Heart right ventricle (tissue), 16 donors: ENCODE measurements at regions not wholly inside any gene's neighbourhood (a gene's known extent, or its start where the extent isn't known, plus 50 kb on each side); places are given as distances from the start of the nearest gene placed in this dataset.

Source experiments
- ATAC-seq, 8 donors: fragments of 200-7000 bp; cut with Tn5 transposase; one replicate each; pipeline ENCODE4 v1.9.1; 2020; ENCODE audit warnings: mild to moderate bottlenecking in 8 of 8, moderate library complexity in 8 of 8, moderate number of reproducible peaks in 1 of 8
- DNase-seq, 2 donors: peaks; one replicate each; pipeline ENCODE4 v3.0.0-alpha.2; 2020
- H3K27ac ChIP-seq, 10 donors: fragments of 200-600 bp; sonication (generic) in 2 of 10; one replicate each; pipeline versions ENCODE4 v1.5.0 to v1.8.0; 2020 to 2022; ENCODE audit warnings: mild to moderate bottlenecking in 3 of 10
- H3K27me3 ChIP-seq, 7 donors: fragments of 200-600 bp; one replicate each; pipeline ENCODE4 v1.8.0; 2021 to 2022; ENCODE audit warnings: mild to moderate bottlenecking in 2 of 7
- H3K36me3 ChIP-seq, 9 donors: fragments of 200-600 bp; sonication (generic) in 1 of 9; one replicate each; pipeline versions ENCODE4 v1.5.0 to v1.8.0; 2020 to 2022; ENCODE audit warnings: mild to moderate bottlenecking in 2 of 9
- H3K4me1 ChIP-seq, 9 donors: fragments of 200-600 bp; sonication (generic) in 1 of 9; one replicate each; pipeline versions ENCODE4 v1.5.0 to v1.8.0; 2020 to 2022; ENCODE audit warnings: mild to moderate bottlenecking in 4 of 9
- H3K4me3 ChIP-seq, 10 donors: fragments of 200-600 bp; sonication (generic) in 2 of 10; one replicate each; pipeline versions ENCODE4 v1.5.0 to v1.8.0; 2020 to 2022; ENCODE audit warnings: mild to moderate bottlenecking in 7 of 10, moderate library complexity in 2 of 10
- H3K9me3 ChIP-seq, 11 donors: fragments of 200-600 bp in 10 of 11; sonication (generic) in 2 of 11; one replicate each; pipeline versions ENCODE4 v1.5.0 to v1.8.0; 2013 to 2022; ENCODE audit warnings: mild to moderate bottlenecking in 2 of 11, control low read depth in 1 of 11, moderate library complexity in 1 of 11
- CTCF ChIP-seq, 9 donors: fragments of 200-600 bp; sonication (generic) in 2 of 9; IDR thresholded peaks; one replicate each; pipeline versions ENCODE4 v1.5.0 to v1.8.0; 2021 to 2022; ENCODE audit warnings: antibody characterized with exemption in 9 of 9, mild to moderate bottlenecking in 5 of 9, moderate library complexity in 1 of 9
- WGBS, 2 donors: extraction: QIAGEN DNeasy Blood & Tissue Kit; methylation state at CpG; one replicate each; pipeline ENCODE4 v1.1.7; 2013; ENCODE audit warnings: inconsistent platforms in 1 of 2; 5-methylcytosine and 5-hydroxymethylcytosine counted together
- intact Hi-C, 10 donors: fragments of 100-400 bp; cut with DNase I; formaldehyde crosslinking; loops; one replicate each; pipeline versions ENCODE4 v1.11.1 to v1.14.2; 2022
- donor health status: Arrhythmogenic right ventricular cardiomyopathy.
- donor health status: ischemic (EF 13 %, LVEDD 7.1; RV severe dilation, severe dysfunction).
- donor health status: healthy with polysubstance abuse.
- donor health status: DM: no; HTN: yes; CAD: no.
- donor health status: DM: no; HTN: no; CAD: no.
- donor health status: ischemic (EF 25% LVEDD 6.9; RV normal size, moderate dysfunction).
- donor health status: ischemic (EF 25% LVEDD 5.7; RV mildly dilated, moderate dysfunction).
- donor health status: healthy.
- donor health status: DM: yes; HTN: yes; CAD: no.
- donor health status: Ischemic cardiomyopathy.
- donor health status: ischemic (EF 35%, LVEDD 5.7; RV mildly dilated, moderate dysfunction).
- donor health status: nonischemic (EF 11% LVEDD 7.7; RV severe dilation, severe dysfunction).
- donor health status: DM: yes; HTN: yes; CAD: no.
- donor health status: PGD.
- donor health status: ischemic (EF 29% LVEDD 5.4; RV normal size, mild dysfunction).
- donor health status: nonischemic (EF 23%, LVEDD 6.1; RV moderate dilation, normal function).

GRCh38 chr3:104145164-104145563, 1221.5 kb upstream of the ALCAM start:
- H3K27me3 ChIP-seq, result no peaks in the 10 kb centered on the region
- intact Hi-C loops, result no loop called here
- no peak for ATAC-seq

GRCh38 chr3:104149154-104149553, 1217.6 kb upstream of the ALCAM start:
- 72 to 76% methylated on average over 1 of the region's 1 CpG for WGBS, 2 donors
- TF ChIP-seq CTCF (IDR thresholded peaks at IDR 0.05), result no peak
- no peaks in the 10 kb centered on the region for H3K27me3 ChIP-seq
- H3K9me3 ChIP-seq, result no peaks in the 10 kb centered on the region
- intact Hi-C loops, result no loop called here
- no peaks in the 10 kb centered on the region for H3K4me1 ChIP-seq
- H3K27ac ChIP-seq, result no peak overlapping the region
- ATAC-seq (no peak), DNase-seq (no peak)
- H3K4me3 ChIP-seq, result no peak overlapping the region
- H3K36me3 ChIP-seq, result no peaks in the 10 kb centered on the region

More at GRCh38 chr3:104145164-104145563, 1221.5 kb upstream of the ALCAM start:
- H3K4me3 ChIP-seq, result no peak overlapping the region
- no peak for DNase-seq
- no peak for TF ChIP-seq CTCF (IDR thresholded peaks at IDR 0.05)
- H3K27ac ChIP-seq, result no peak overlapping the region
- no peaks in the 10 kb centered on the region for H3K36me3 ChIP-seq
- H3K4me1 ChIP-seq, result no peaks in the 10 kb centered on the region
- no peaks in the 10 kb centered on the region for H3K9me3 ChIP-seq

- no peak for ATAC-seq
Measured at GRCh38 chr3:104150724-104151123, 1216.0 kb upstream of the ALCAM start.

GRCh38 chr3:104154896-104155295, 1211.8 kb upstream of the ALCAM start:
- H3K4me1 ChIP-seq, result no peaks in the 10 kb centered on the region
- no peaks in the 10 kb centered on the region for H3K36me3 ChIP-seq
- TF ChIP-seq CTCF (IDR thresholded peaks at IDR 0.05), result no peak
- no peak overlapping the region for H3K4me3 ChIP-seq
- peaks cover 0 to 3% (median 0%) of the 10 kb centered on the region in 11 donors for H3K9me3 ChIP-seq
- ATAC-seq (no peak), DNase-seq (no peak)
- H3K27ac ChIP-seq, result no peak overlapping the region
- 38% methylated on average over 2 of the region's 2 CpGs for WGBS, 2 donors
- intact Hi-C loops, result no loop called here
- H3K27me3 ChIP-seq, result no peaks in the 10 kb centered on the region

More at GRCh38 chr3:104150724-104151123, 1216.0 kb upstream of the ALCAM start:
- H3K36me3 ChIP-seq, result no peaks in the 10 kb centered on the region
- no peak overlapping the region for H3K4me3 ChIP-seq
- H3K27ac ChIP-seq, result no peak overlapping the region
- DNase-seq, result no peak
- no peaks in the 10 kb centered on the region for H3K27me3 ChIP-seq
- WGBS, 2 donors, result 86 to 94% methylated on average over 2 of the region's 2 CpGs
- no peaks in the 10 kb centered on the region for H3K9me3 ChIP-seq
- TF ChIP-seq CTCF (IDR thresholded peaks at IDR 0.05), result no peak
- intact Hi-C loops, result no loop called here
- H3K4me1 ChIP-seq, result no peaks in the 10 kb centered on the region

GRCh38 chr3:104165866-104166265, 1200.8 kb upstream of the ALCAM start:
- Histone ChIP-seq H3K9me3 (peaks cover 0 to 32% (median 10%) of the 10 kb centered on the region in 11 donors), H3K4me1 (no peaks in the 10 kb centered on the region), H3K4me3 (no peak overlapping the region), H3K27ac (no peak overlapping the region), H3K27me3 (no peaks in the 10 kb centered on the region), H3K36me3 (no peaks in the 10 kb centered on the region)
- WGBS, 2 donors, result 85 to 91% methylated on average over 2 of the region's 2 CpGs
- DNase-seq (no peak), ATAC-seq (no peak)
- intact Hi-C loops, result no loop called here
- TF ChIP-seq CTCF (IDR thresholded peaks at IDR 0.05), result no peak
